OCI-LY3 (cell line): ENCODE measurements at regions not wholly inside any gene's neighbourhood (a gene's known extent, or its start where the extent isn't known, plus 50 kb on each side); places are given as distances from the start of the nearest gene placed in this dataset.

Source experiments
- H2AFZ ChIP-seq: fragments of 200-600, 300-600 bp; shearing (Covaris generic); 2 replicates; pipeline ENCODE4 v1.6.0; 2014; ENCODE audit warnings: antibody characterized with exemption, low read depth, low read length
- H3K27ac ChIP-seq: fragments of 200-600, 300-600 bp; sonication (generic); 2 replicates; pipeline ENCODE4 v1.5.1; 2014; ENCODE audit warnings: mild to moderate bottlenecking, low read length, moderate library complexity, mixed read lengths
- H3K27me3 ChIP-seq: fragments of 200-600, 300-600 bp; sonication (generic); 2 replicates; pipeline ENCODE4 v1.6.1; 2014; ENCODE audit warnings: low read depth, low read length, mixed read lengths
- H3K36me3 ChIP-seq: fragments of 200-600, 300-600 bp; sonication (generic); replicated peaks from 2 replicates; pipeline ENCODE3; 2014; ENCODE audit warnings: low read depth, low read length, mixed read lengths
- H3K4me1 ChIP-seq: fragments of 300-600, 200-600 bp; sonication (generic); 2 replicates; pipeline ENCODE4 v1.6.1; 2014; ENCODE audit warnings: low read length, mixed read lengths
- H3K4me2 ChIP-seq: fragments of 200-600, 300-600 bp; sonication (generic); 2 replicates; pipeline ENCODE4 v1.6.1; 2014; ENCODE audit warnings: low read length, mixed read lengths
- H3K4me3 ChIP-seq: fragments of 300-600, 200-600 bp; sonication (generic); 2 replicates; pipeline ENCODE4 v1.5.1; 2014; ENCODE audit warnings: antibody characterized with exemption, mild to moderate bottlenecking, low read length, moderate library complexity
- H3K79me2 ChIP-seq: fragments of 300-600, 200-600 bp; shearing (Covaris generic); 2 replicates; pipeline ENCODE4 v1.6.1; 2014; ENCODE audit warnings: mild to moderate bottlenecking, low read length, mixed read lengths
- H3K9ac ChIP-seq: fragments of 300-600, 200-600 bp; shearing (Covaris generic); 2 replicates; pipeline ENCODE4 v1.6.0; 2014; ENCODE audit warnings: mild to moderate bottlenecking, low read length, moderate library complexity
- H3K9me3 ChIP-seq: fragments of 200-600, 300-600 bp; shearing (Covaris generic); 2 replicates; pipeline ENCODE4 v1.6.1; 2014; ENCODE audit warnings: low read length, mixed read lengths; ENCODE audit not compliant: insufficient read depth
- H4K20me1 ChIP-seq: fragments of 200-600, 300-600 bp; sonication (generic); 2 replicates; pipeline ENCODE4 v1.6.1; 2016; ENCODE audit warnings: low read length, mixed read lengths; ENCODE audit not compliant: insufficient read depth
- EZH2phosphoT487 ChIP-seq: fragments of 200-600 bp; shearing (Covaris generic); IDR thresholded peaks from 2 replicates; pipeline ENCODE4 v1.6.1; 2018; ENCODE audit warnings: antibody characterized with exemption, mixed run types, low read depth
- TF ChIP-seq, protein P1 (sequence below): fragments of 200-600, 300-600 bp; sonication (generic); IDR thresholded peaks from 2 replicates; pipeline ENCODE4 v1.5.1; 2014; ENCODE audit warnings: antibody characterized with exemption, low read length, low read depth

- Histone ChIP-seq H2AFZ (no peak overlapping the region), H4K20me1 (no peaks in the 10 kb centered on the region), H3K4me3 (no peak overlapping the region), H3K36me3 (no peaks in the 10 kb centered on the region), H3K9me3 (no peaks in the 10 kb centered on the region), H3K9ac (no peak overlapping the region), H3K27ac (no peak overlapping the region), H3K4me2 (no peak overlapping the region), H3K27me3 (peaks cover 35% of the 10 kb centered on the region), H3K79me2 (no peaks in the 10 kb centered on the region), H3K4me1 (no peaks in the 10 kb centered on the region)
- TF ChIP-seq, protein P1, sequence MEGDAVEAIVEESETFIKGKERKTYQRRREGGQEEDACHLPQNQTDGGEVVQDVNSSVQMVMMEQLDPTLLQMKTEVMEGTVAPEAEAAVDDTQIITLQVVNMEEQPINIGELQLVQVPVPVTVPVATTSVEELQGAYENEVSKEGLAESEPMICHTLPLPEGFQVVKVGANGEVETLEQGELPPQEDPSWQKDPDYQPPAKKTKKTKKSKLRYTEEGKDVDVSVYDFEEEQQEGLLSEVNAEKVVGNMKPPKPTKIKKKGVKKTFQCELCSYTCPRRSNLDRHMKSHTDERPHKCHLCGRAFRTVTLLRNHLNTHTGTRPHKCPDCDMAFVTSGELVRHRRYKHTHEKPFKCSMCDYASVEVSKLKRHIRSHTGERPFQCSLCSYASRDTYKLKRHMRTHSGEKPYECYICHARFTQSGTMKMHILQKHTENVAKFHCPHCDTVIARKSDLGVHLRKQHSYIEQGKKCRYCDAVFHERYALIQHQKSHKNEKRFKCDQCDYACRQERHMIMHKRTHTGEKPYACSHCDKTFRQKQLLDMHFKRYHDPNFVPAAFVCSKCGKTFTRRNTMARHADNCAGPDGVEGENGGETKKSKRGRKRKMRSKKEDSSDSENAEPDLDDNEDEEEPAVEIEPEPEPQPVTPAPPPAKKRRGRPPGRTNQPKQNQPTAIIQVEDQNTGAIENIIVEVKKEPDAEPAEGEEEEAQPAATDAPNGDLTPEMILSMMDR: no peak
- TF ChIP-seq EZH2phosphoT487: no peak
These were observed 61.3 kb upstream of the GPRC5B start for GRCh38 chr16:19945934-19946333.

- no peaks in the 10 kb centered on the region for H3K9me3 ChIP-seq
- H3K4me2 ChIP-seq: no peak overlapping the region
- no peaks in the 10 kb centered on the region for H3K36me3 ChIP-seq
- no peaks in the 10 kb centered on the region for H3K79me2 ChIP-seq
- H4K20me1 ChIP-seq: no peaks in the 10 kb centered on the region
- H3K4me1 ChIP-seq: no peaks in the 10 kb centered on the region
- H3K4me3 ChIP-seq: no peak overlapping the region
- no peak overlapping the region for H2AFZ ChIP-seq
- no peak for TF ChIP-seq EZH2phosphoT487
- TF ChIP-seq, protein P1: no peak
- no peak overlapping the region for H3K27ac ChIP-seq
- no peak overlapping the region for H3K9ac ChIP-seq
- H3K27me3 ChIP-seq: peaks cover 23% of the 10 kb centered on the region; the same call in 1 of the 2 replicates
These were observed 55.5 kb upstream of the GPRC5B start for GRCh38 chr16:19940195-19940594.

DNA sequence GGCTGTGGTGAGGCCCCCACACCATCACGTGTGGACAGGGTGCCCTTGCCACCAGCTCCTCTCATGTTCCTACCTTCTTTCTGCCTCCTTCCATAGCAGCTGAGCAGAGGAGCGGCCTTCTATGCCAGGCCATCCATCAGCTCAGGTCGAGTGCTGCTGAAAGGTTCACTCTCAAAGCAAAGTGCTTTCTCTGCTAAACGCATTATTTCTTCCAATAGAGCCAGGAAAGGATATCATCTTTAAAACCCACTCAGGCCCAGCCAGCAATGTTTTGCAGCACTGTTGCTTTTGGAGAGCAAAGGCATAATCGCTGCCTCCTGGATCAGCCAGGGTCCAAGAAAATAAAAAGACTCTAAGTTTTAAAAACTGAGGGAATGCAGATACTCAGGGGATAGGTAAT lies 54.9 kb upstream of the GPRC5B start:
- H3K4me1 ChIP-seq: no peaks in the 10 kb centered on the region

GRCh38 chr16:19938536-19938935 lies 53.9 kb upstream of the GPRC5B start:
- no peaks in the 10 kb centered on the region for H3K4me1 ChIP-seq
- no peak overlapping the region for H3K4me3 ChIP-seq
- H3K36me3 ChIP-seq: no peaks in the 10 kb centered on the region
- H3K27me3 ChIP-seq: peaks cover 24% of the 10 kb centered on the region; the same call in 1 of the 2 replicates
- no peak overlapping the region for H2AFZ ChIP-seq
- no peaks in the 10 kb centered on the region for H4K20me1 ChIP-seq
- H3K9me3 ChIP-seq: no peaks in the 10 kb centered on the region
- H3K79me2 ChIP-seq: no peaks in the 10 kb centered on the region
- TF ChIP-seq, protein P1: no peak
- no peak for TF ChIP-seq EZH2phosphoT487
- H3K27ac ChIP-seq: no peak overlapping the region
- no peak overlapping the region for H3K4me2 ChIP-seq
- no peak overlapping the region for H3K9ac ChIP-seq

More for the DNA sequence above, 54.9 kb upstream of the GPRC5B start:
- H3K4me2 ChIP-seq: no peak overlapping the region
- no peak overlapping the region for H3K9ac ChIP-seq
- no peaks in the 10 kb centered on the region for H3K9me3 ChIP-seq
- H2AFZ ChIP-seq: no peak overlapping the region
- TF ChIP-seq, protein P1: no peak
- TF ChIP-seq EZH2phosphoT487: no peak
- no peak overlapping the region for H3K4me3 ChIP-seq
- no peaks in the 10 kb centered on the region for H3K79me2 ChIP-seq
- H3K27ac ChIP-seq: no peak overlapping the region
- no peaks in the 10 kb centered on the region for H3K36me3 ChIP-seq
- peaks cover 21% of the 10 kb centered on the region; the same call in 1 of the 2 replicates for H3K27me3 ChIP-seq
- no peaks in the 10 kb centered on the region for H4K20me1 ChIP-seq
